OCI-LY1 (cell line): ENCODE measurements at regions not wholly inside any gene's neighbourhood (a gene's known extent, or its start where the extent isn't known, plus 50 kb on each side); places are given as distances from the start of the nearest gene placed in this dataset.

Source experiments
- H2AFZ ChIP-seq: fragments of 200-600 bp; sonication (generic), shearing (Covaris generic); 2 replicates; pipeline ENCODE4 v1.6.0; 2014; ENCODE audit warnings: antibody characterized with exemption, mild to moderate bottlenecking, low read length
- H3F3A ChIP-seq: fragments of 200-600 bp; sonication (generic), shearing (Covaris generic); 2 replicates; pipeline ENCODE4 v1.6.0; 2014; ENCODE audit warnings: mild to moderate bottlenecking, antibody characterized with exemption, low read length, moderate library complexity; ENCODE audit not compliant: insufficient read depth
- H3K27ac ChIP-seq: fragments of 200-600 bp; sonication (generic); 2 replicates; pipeline ENCODE4 v1.5.1; 2014; ENCODE audit warnings: low read length, mixed run types, mild to moderate bottlenecking, low read depth; ENCODE audit not compliant: poor library complexity, severe bottlenecking
- H3K27me3 ChIP-seq: fragments of 200-600 bp; sonication (generic); 2 replicates; pipeline ENCODE4 v1.6.0; 2014; ENCODE audit warnings: antibody characterized with exemption, mild to moderate bottlenecking, low read length, moderate library complexity; ENCODE audit not compliant: insufficient read depth
- H3K36me3 ChIP-seq: fragments of 200-600 bp; sonication (generic); 2 replicates; pipeline ENCODE4 v1.6.1; 2014; ENCODE audit warnings: mild to moderate bottlenecking, antibody characterized with exemption, low read length, moderate library complexity, mixed read lengths; ENCODE audit not compliant: insufficient read depth
- H3K4me1 ChIP-seq: fragments of 200-600 bp; sonication (generic); 2 replicates; pipeline ENCODE4 v1.5.1; 2014; ENCODE audit warnings: mild to moderate bottlenecking, low read length, moderate library complexity; ENCODE audit not compliant: insufficient read depth, severe bottlenecking
- H3K4me2 ChIP-seq: fragments of 200-600 bp; sonication (generic), shearing (Covaris generic); 2 replicates; pipeline ENCODE4 v1.6.1; 2014; ENCODE audit warnings: low read length
- H3K4me3 ChIP-seq: fragments of 200-600 bp; sonication (generic); 2 replicates; pipeline ENCODE4 v1.5.1; 2014; ENCODE audit warnings: low read length, low read depth, mild to moderate bottlenecking, mixed read lengths; ENCODE audit not compliant: poor library complexity, severe bottlenecking
- H3K79me2 ChIP-seq: fragments of 200-600 bp; shearing (Covaris generic); 2 replicates; pipeline ENCODE4 v1.6.1; 2016; ENCODE audit warnings: mixed run types, low read length, mixed read lengths; ENCODE audit not compliant: insufficient read depth
- H3K9ac ChIP-seq: fragments of 200-600 bp; sonication (generic), shearing (Covaris generic); 2 replicates; pipeline ENCODE4 v1.6.1; 2014; ENCODE audit warnings: mild to moderate bottlenecking, low read length, mixed read lengths
- H3K9me2 ChIP-seq: fragments of 200-600 bp; sonication (generic), shearing (Covaris generic); 2 replicates; pipeline ENCODE4 v1.6.1; 2014; ENCODE audit warnings: low read depth, mild to moderate bottlenecking, low read length, mixed read lengths
- H3K9me3 ChIP-seq: fragments of 200-600 bp; shearing (Covaris generic); 2 replicates; pipeline ENCODE4 v1.6.1; 2014; ENCODE audit warnings: low read length, mixed read lengths
- H4K20me1 ChIP-seq: fragments of 200-600 bp; sonication (generic), shearing (Covaris generic); 2 replicates; pipeline ENCODE4 v1.6.0; 2016; ENCODE audit warnings: mild to moderate bottlenecking, low read length; ENCODE audit not compliant: insufficient read depth
- EZH2 ChIP-seq: fragments of 200-600 bp; sonication (generic), shearing (Covaris generic); IDR thresholded peaks from 2 replicates; pipeline ENCODE4 v1.8.0; 2017; ENCODE audit warnings: borderline replicate concordance, mixed run types, mild to moderate bottlenecking, antibody characterized with exemption, low read length, moderate library complexity, mixed read lengths
- TF ChIP-seq, protein P1 (sequence below): fragments of 200-600 bp; sonication (generic), shearing (Covaris generic); IDR thresholded peaks from 2 replicates; pipeline ENCODE4 v1.5.1; 2017; ENCODE audit warnings: mild to moderate bottlenecking, antibody characterized with exemption, low read length, moderate library complexity, mixed read lengths

DNA sequence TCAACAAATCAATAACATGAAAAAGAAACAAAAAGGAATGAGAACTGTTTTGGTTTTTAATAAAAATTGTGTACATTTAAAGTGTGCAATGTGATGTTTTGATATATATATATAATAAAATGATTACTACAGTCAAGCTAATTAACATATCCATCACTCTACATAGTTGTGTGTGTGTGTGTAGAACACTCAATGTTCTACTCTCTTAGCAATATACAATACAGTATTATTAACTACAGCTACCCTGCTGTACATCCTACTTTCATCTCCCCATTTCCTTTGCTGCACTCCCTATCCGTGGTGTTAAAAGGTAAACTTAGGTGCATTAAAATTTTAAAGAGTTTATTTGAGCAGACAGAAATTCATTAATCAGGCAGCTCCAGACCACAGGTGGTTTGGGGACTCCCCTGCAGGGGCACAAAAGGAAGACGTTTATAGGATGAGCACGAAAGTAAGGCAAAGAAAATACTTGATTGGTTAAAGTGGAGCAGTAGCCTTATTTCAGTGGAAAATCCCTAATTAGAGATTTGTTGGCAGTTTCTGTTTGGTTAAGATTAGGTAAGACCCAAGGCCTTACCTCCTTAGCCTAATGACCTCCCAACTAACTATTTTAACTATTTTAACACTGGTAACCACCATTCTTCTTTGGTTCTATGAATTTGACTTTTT lies 61.8 kb upstream of the SNRK start:
- no peak overlapping the region for H3K4me2 ChIP-seq
- no peaks in the 10 kb centered on the region for H3K9me2 ChIP-seq
- no peaks in the 10 kb centered on the region for H3K27me3 ChIP-seq
- no peak overlapping the region for H3K4me3 ChIP-seq
- no peak overlapping the region for H3K9ac ChIP-seq
- no peak overlapping the region for H3K27ac ChIP-seq
- H3K79me2 ChIP-seq, result no peaks in the 10 kb centered on the region
- no peaks in the 10 kb centered on the region for H3K4me1 ChIP-seq
- no peaks in the 10 kb centered on the region for H4K20me1 ChIP-seq
- TF ChIP-seq EZH2, result no peak
- TF ChIP-seq, protein P1, sequence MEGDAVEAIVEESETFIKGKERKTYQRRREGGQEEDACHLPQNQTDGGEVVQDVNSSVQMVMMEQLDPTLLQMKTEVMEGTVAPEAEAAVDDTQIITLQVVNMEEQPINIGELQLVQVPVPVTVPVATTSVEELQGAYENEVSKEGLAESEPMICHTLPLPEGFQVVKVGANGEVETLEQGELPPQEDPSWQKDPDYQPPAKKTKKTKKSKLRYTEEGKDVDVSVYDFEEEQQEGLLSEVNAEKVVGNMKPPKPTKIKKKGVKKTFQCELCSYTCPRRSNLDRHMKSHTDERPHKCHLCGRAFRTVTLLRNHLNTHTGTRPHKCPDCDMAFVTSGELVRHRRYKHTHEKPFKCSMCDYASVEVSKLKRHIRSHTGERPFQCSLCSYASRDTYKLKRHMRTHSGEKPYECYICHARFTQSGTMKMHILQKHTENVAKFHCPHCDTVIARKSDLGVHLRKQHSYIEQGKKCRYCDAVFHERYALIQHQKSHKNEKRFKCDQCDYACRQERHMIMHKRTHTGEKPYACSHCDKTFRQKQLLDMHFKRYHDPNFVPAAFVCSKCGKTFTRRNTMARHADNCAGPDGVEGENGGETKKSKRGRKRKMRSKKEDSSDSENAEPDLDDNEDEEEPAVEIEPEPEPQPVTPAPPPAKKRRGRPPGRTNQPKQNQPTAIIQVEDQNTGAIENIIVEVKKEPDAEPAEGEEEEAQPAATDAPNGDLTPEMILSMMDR, result no peak
- H3F3A ChIP-seq, result no peaks in the 10 kb centered on the region
- H3K9me3 ChIP-seq, result no peaks in the 10 kb centered on the region
- H2AFZ ChIP-seq, result no peak overlapping the region
- no peaks in the 10 kb centered on the region for H3K36me3 ChIP-seq

DNA sequence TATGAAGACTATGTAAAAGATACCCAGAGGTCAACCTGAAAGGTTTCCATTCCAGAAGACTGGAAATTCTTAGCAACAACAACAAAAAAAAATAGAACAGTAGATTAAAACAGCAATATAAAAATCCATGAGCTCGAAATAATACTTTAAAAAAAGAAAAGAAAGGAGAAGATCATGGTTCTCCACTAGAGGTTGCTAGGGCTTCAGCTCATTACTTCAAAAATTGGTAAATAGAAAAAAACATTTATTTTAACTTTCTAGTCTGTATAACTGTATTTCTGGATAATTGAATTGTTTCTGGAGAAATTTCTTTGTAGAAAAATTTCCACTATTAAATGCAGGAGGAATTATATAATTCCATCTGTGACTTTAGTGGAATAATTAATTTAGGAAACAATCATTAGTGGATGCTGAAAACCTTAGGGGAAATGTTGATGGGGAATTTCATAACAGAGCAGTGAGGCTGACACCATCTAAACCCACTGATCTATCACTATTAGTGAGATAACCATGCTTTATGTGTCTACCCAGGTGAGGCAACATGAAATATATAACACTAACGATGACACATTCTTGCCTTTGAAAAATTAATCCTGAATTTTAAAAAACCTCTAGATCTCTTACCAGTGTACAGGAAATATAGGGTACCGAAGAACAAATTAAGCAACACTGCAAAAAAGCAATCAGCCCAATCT lies 62.5 kb upstream of the SNRK start:
- H3K4me3 ChIP-seq, result no peak overlapping the region

DNA sequence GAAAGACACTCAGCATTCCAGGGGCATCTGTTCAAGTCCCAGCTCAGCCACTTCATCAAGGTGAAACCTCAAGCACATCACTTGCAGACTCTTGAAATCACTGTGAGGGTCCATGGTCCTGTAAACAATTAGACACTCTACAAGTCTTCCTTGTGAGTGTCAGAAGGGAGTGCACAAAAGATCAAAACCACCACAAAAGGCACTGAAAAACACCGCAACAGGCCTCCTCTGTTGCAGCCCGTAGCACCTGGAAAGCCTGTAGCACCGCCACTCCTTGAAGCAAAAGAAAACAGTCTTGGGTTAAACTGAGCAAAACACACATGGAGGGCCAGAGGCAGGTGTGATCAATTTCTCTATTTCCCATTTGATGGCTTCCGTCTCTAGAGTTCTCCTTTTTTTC lies 63.8 kb upstream of the SNRK start:
- Histone ChIP-seq H3K27ac (no peak overlapping the region), H3K4me2 (no peak overlapping the region), H3K79me2 (no peaks in the 10 kb centered on the region), H3K9ac (no peak overlapping the region), H3K27me3 (no peaks in the 10 kb centered on the region), H2AFZ (no peak overlapping the region), H4K20me1 (no peaks in the 10 kb centered on the region), H3K36me3 (no peaks in the 10 kb centered on the region), H3K4me3 (no peak overlapping the region), H3K4me1 (no peaks in the 10 kb centered on the region), H3K9me2 (no peaks in the 10 kb centered on the region), H3F3A (no peaks in the 10 kb centered on the region), H3K9me3 (no peaks in the 10 kb centered on the region)
- no peak for TF ChIP-seq EZH2
- TF ChIP-seq, protein P1, result no peak

More for the DNA sequence above, 62.5 kb upstream of the SNRK start:
- Histone ChIP-seq H2AFZ (no peak overlapping the region), H3K9me3 (no peaks in the 10 kb centered on the region), H4K20me1 (no peaks in the 10 kb centered on the region), H3K27me3 (no peaks in the 10 kb centered on the region), H3K4me2 (no peak overlapping the region), H3K4me1 (no peaks in the 10 kb centered on the region), H3K9ac (no peak overlapping the region), H3K36me3 (no peaks in the 10 kb centered on the region), H3K9me2 (no peaks in the 10 kb centered on the region), H3F3A (no peaks in the 10 kb centered on the region), H3K79me2 (no peaks in the 10 kb centered on the region), H3K27ac (no peak overlapping the region)
- TF ChIP-seq, protein P1, result peak; percentile 22; the same call in 1 of the 2 replicates
- no peak for TF ChIP-seq EZH2
